Caki2 (cell line): ENCODE measurements at regions not wholly inside any gene's neighbourhood (a gene's known extent, or its start where the extent isn't known, plus 50 kb on each side); places are given as distances from the start of the nearest gene placed in this dataset.
"Not testable (repeated sequence)": the region's sequence is repeated elsewhere in the genome, so short reads cannot be mapped to it uniquely, and the experiment has no call there.

Experiments used
- DNase-seq: peaks from one replicate; pipeline ENCODE4 v3.0.0-alpha.2; 2015; ENCODE audit warnings: low read depth
- in situ Hi-C: cut with HindIII; loops from 2 replicates; pipeline ENCODE4 v1.10.0; 2016; ENCODE audit warnings: low sequenced_read_pairs, low pct_unique_long_range_greater_than_20kb, mixed read lengths

DNA sequence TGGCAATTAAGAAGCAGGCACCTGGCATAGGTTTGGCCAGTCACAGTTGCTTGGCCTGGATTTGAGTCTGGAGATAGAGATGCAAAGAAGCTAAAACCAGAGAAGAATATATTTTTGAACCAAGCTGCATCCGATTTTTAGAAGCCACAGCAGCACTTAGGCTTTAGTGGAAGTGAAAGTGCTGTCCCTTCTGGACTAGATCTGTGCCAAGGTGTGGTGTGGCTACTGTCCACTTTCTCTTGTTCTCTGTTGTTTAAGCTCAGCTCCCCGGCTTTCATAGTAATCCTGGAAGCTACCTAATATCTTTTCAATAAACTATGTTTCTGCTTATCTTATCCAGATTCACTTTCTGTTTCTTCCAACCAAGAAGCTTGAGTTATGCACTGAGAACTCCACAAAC is 183.4 kb upstream of the THRB start:
- DNase-seq = no peak
- in situ Hi-C loops = loop anchor here (25.0 kb wide), 1 partner anchor 416 kb away; no protein-coding TSS in a partner anchor

- in situ Hi-C loops = loop anchor here (25.0 kb wide), 1 partner anchor 416 kb away; no protein-coding TSS in a partner anchor
Measured at GRCh38 chr3:24678421-24678865, 183.8 kb upstream of the THRB start.

DNA sequence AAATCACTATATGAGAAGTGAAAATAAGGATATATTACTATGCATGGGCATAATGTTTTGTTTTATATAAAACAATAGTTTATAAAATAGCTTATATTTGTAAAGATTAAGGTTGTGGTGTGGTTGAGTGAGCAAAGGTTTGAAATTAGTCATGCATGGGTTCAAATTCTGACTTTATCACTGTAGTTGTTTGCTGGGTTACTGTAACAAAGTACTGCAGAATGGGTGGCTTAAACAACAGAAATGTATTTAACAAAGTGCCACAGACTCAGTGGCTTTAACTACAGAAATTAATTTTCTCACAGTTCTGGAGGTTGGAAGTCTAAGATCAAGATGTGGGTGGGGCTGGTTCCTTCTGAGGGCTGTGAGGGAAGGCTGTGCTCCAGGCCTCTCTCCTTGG is 184.8 kb upstream of the THRB start:
- in situ Hi-C loops = loop anchor here (25.0 kb wide), 1 partner anchor 417 kb away; no protein-coding TSS in a partner anchor
- no peak for DNase-seq

More at GRCh38 chr3:24678421-24678865, 183.8 kb upstream of the THRB start:
- DNase-seq = peak; percentile 20

- in situ Hi-C loops = loop anchor here (25.0 kb wide), 1 partner anchor 418 kb away; no protein-coding TSS in a partner anchor
- no peak for DNase-seq
Measured at GRCh38 chr3:24680214-24680967, 185.7 kb upstream of the THRB start.

DNA sequence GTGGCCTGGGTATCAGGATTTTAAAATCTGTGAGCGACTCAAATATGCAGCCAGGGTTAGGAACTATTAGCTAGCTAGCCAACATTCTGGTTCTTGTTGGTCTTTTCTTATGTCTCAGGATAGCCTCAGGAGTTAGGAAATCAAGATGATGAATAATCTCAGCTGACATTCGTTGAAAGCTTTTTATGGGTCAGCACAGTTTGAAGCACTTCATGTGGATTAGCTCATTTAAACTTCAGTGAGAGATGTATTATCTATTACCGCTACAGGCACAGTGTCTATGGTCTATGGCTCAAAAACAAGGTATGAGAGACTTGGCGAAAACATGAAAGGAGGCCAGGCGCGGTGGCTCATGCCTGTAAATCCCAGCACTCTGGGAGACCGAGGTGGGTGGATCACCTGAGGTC is 187.5 kb upstream of the THRB start:
- in situ Hi-C loops = loop anchor here (25.0 kb wide), 1 partner anchor 420 kb away; no protein-coding TSS in a partner anchor
- DNase-seq = no peak

DNA sequence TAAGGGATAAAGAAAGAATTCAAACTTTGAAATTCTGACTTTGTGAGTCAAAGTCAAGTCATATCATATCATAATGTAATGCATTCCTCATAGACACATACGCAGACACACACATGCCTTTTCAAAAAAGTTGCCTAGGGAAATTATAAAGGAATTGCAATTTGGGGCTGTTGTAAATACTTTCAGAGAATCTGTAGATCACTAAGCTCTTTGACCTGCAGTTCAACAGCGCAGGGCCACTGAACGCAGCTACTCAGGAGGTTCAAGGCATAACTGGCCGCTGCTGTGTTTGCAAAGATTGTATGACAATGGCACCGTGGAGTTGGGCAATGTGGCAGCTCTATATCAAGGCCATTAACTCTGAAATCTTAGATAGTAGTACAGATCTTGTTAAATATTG is 188.4 kb upstream of the THRB start:
- in situ Hi-C loops = loop anchor here (25.0 kb wide), 1 partner anchor 421 kb away; no protein-coding TSS in a partner anchor
- no peak for DNase-seq

DNA sequence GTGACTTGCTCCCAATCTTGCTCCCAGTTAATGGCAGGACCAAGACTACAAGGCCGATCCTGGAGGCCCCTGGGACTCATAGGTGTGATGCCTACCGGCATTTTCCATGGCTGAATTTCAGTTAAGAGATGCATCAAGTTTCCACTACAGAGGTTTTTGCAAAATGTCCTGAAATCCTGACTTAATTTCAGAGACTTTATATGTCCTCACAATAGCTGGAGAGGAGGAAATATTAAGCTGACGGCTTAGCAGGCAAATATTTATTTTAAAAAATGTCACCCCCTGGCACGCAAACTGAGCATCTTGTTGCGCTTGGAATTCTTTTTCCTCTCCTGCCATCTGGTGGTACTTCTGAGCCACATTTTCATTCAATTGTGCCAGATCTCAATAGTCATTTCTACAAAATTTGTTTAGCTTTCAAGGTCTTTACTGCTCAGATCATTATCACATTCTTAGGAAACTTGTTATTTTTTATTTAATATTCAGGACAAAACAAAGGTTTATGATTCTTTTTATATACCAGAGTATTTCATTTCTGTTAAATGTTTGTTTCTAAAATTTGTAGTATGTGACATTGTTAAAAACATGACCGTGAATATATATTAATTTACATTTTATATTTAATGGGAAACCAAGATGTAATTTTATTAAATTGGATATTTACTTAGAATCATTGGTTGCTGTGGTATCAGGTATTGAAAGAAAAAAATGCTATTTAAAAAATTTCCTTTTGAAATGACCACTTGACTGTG is 189.2 kb upstream of the THRB start:
- peak; percentile 33 for DNase-seq
- in situ Hi-C loops = loop anchor here (25.0 kb wide), 1 partner anchor 422 kb away; no protein-coding TSS in a partner anchor

DNA sequence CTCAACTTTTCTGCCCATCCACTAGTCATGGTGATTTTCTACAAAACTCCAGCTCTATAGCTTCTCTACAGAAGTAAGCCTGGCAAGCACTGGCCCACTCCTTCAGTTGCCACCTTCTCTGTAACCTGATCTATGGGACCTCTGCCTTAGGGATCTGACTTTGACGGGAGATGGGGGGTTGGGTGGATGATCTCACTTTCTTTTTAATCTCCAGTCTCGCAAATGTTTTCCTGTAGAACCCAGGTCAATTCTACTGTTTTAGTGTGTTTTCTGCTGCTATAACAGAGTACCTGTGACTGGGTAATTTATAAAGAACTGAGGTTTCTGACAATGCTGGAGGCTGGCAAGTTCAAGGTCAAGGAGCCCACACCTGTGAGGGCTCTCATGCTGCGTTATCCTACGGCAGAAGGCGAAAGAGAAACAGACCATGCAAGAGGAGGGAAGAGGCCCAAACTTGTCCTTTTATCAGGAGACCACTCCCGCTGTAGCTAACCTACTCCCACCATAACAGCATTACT is 189.9 kb upstream of the THRB start:
- in situ Hi-C loops = loop anchor here (25.0 kb wide), 1 partner anchor 422 kb away; no protein-coding TSS in a partner anchor
- DNase-seq = no peak

DNA sequence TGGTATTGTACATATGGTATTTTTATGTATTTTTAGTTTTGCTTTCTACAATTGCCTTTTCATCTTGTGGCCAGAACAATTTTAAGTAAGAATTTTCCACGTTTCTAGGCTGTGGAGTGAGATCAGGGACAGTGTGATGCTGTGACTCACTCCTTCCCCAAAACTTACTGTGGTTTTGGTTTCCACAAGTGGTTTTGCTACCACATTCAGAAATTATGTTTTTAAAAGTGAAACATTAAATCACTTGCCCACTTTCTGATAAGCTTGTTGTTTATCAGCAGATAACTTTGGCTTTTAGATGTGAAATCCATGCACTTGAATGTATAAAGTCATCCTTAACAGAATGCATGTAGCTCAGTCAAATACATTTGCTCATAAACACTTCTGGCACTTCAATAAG is 192.2 kb upstream of the THRB start:
- in situ Hi-C loops = loop anchor here (25.0 kb wide), 1 partner anchor 425 kb away; no protein-coding TSS in a partner anchor
- DNase-seq = no peak

- in situ Hi-C loops = loop anchor here (25.0 kb wide), 1 partner anchor 425 kb away; no protein-coding TSS in a partner anchor
Measured at GRCh38 chr3:24687671-24688070, 193.0 kb upstream of the THRB start.

DNA sequence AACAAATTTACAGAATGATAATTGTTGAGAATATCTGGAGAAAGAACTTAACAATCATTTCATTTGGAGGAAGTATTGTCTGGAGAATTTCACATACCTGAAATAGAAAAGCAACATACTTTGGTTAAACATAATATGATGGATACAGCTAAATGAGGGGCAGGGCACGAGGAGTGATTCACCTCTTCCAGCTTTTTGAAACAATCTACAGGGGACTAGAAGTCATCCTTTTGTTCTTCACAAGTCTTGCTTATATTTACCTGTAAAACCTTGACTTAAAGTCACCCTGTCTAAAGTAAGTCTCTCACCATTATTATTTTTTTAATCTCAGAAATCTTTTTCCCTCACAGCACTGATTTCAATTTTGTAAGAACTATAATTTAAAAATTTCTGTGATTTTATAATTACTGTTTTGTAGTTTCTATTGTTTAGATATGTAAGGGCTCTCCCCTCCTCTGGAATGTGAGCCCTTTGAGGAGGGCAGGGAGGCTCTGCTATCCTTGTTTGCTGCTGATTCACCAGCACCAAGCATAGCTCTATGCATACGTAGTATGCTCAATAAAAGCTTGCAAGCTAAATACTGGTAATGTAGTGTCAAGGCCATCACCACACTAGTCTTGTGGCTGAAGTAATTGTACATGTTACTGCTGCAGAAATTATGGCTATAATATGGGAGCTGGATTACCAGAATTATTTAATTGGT is 193.9 kb upstream of the THRB start:
- no peak for DNase-seq
- in situ Hi-C loops = loop anchor here (25.0 kb wide), 1 partner anchor 426 kb away; no protein-coding TSS in a partner anchor

More at GRCh38 chr3:24687671-24688070, 193.0 kb upstream of the THRB start:
- no peak for DNase-seq

DNA sequence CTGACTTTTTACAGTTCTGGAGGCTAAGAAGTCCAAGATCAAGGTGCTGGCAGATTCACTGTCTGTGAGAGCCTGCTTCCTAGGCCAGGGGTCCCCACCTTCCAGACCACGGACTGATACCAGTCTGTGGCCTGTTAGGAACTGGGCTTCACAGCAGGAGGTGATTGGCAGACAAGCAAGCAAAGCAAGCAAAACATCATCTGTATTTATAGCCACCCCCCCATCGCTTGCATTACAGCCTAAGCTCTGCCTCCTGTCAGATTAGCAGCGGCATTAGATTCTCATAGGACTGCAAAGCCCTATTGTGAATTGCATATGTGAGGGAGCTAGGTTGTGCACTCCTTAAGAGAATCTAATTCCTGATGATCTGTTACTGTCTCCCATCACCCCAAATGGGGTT is 194.7 kb upstream of the THRB start:
- DNase-seq = no peak
- in situ Hi-C loops = loop anchor here (25.0 kb wide), 1 partner anchor 427 kb away; no protein-coding TSS in a partner anchor

DNA sequence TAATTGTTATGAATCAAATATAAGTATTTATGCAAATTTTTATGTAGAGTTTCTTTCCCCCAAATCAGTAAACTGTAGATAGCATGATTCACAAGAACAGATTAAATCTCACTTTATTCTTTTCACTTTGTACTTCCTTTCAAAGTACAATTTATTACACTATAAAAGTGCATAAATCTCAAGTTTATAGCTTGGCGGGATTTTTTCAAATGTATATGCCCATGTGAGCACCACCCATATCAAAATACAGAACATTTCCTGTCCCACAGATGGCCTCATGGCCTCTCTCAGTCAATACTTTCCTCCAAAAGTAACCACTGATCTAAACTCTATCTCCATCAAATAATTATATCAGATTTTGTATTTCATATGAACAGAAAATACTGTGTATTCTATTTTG is 196.1 kb upstream of the THRB start:
- in situ Hi-C loops = loop anchor here (25.0 kb wide), 1 partner anchor 428 kb away; no protein-coding TSS in a partner anchor

DNA sequence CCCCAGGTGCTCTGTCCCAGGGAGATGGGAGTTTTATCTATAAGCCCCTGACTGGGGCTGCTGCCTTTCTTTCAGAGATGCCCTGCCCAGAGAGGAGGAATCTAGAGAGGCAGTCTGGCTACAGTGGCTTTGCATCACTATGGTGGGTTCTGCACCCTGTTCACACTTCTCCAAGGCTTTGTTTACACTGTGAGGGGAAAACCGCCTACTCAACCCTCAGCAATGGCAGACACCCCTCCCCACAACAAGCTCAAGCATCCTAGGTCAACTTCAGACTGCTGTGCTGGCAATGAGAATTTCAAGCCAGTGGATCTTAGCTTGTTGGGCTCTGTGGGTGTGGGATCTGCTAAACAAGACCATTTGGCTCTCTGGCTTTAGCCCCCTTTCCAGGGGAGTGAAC is 204.4 kb upstream of the THRB start:
- DNase-seq = not testable (repeated sequence)
- in situ Hi-C loops = loop anchor here (25.0 kb wide), 1 partner anchor 437 kb away; no protein-coding TSS in a partner anchor

More for the DNA sequence above, 196.1 kb upstream of the THRB start:
- no peak for DNase-seq

- in situ Hi-C loops = no loop called here
- peak; percentile 4 for DNase-seq
Measured at GRCh38 chr3:24704496-24704895, 209.8 kb upstream of the THRB start.

- in situ Hi-C loops = no loop called here
- no peak for DNase-seq
Measured at GRCh38 chr3:24707936-24708335, 213.3 kb upstream of the THRB start.

- in situ Hi-C loops = no loop called here
- no peak for DNase-seq
Measured at GRCh38 chr3:24709956-24710355, 215.3 kb upstream of the THRB start.

- in situ Hi-C loops = no loop called here
- no peak for DNase-seq
Measured at GRCh38 chr3:24713516-24713915, 218.9 kb upstream of the THRB start.
